DOHH2 (cell line): ENCODE measurements at regions not wholly inside any gene's neighbourhood (a gene's known extent, or its start where the extent isn't known, plus 50 kb on each side); places are given as distances from the start of the nearest gene placed in this dataset.

ENCODE experiments used
- EZH2phosphoT487 ChIP-seq: fragments of 200-600 bp; sonication (generic); IDR thresholded peaks from 2 replicates; pipeline ENCODE4 v1.6.1; 2017; ENCODE audit warnings: borderline replicate concordance, mild to moderate bottlenecking, antibody characterized with exemption, low read length, moderate library complexity, mixed read lengths
- TF ChIP-seq, protein P1 (sequence below): fragments of 200-600 bp; sonication (generic); IDR thresholded peaks from one replicate; pipeline ENCODE4 v1.5.1; 2014; ENCODE audit warnings: antibody characterized with exemption, mild to moderate bottlenecking, low read depth, low read length; ENCODE audit not compliant: poor library complexity, severe bottlenecking

DNA sequence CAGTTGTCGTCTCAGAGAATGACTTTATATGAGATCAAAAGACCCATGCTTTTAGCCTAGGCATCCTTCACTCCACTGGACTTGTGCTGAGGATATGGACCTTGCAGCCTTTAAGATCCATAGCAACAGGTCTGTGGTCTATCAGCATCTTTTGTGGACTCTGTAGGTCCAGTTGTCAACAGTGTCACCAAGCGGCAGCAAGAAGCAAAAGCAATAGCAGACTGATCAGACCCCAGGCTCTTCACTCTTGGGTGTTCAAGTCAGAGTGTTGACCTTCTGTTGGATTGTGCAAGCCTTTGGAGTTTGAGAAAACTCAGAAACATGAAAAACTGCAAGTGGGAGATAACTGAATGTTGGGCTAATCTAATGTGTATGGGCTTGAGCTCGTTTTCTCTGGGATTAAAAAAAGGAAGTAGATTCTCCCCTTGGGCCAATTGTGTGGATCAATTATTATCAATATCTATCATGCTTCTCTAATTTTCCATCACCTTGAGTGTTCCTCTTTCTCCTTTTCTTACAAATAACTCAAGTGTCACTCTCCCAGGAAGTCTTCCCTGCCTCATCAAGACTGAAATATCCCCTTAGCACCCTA is 144.2 kb downstream of the LYPLAL1 start:
- TF ChIP-seq, protein P1, sequence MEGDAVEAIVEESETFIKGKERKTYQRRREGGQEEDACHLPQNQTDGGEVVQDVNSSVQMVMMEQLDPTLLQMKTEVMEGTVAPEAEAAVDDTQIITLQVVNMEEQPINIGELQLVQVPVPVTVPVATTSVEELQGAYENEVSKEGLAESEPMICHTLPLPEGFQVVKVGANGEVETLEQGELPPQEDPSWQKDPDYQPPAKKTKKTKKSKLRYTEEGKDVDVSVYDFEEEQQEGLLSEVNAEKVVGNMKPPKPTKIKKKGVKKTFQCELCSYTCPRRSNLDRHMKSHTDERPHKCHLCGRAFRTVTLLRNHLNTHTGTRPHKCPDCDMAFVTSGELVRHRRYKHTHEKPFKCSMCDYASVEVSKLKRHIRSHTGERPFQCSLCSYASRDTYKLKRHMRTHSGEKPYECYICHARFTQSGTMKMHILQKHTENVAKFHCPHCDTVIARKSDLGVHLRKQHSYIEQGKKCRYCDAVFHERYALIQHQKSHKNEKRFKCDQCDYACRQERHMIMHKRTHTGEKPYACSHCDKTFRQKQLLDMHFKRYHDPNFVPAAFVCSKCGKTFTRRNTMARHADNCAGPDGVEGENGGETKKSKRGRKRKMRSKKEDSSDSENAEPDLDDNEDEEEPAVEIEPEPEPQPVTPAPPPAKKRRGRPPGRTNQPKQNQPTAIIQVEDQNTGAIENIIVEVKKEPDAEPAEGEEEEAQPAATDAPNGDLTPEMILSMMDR: peak; percentile 47
- TF ChIP-seq EZH2phosphoT487: no peak
